Urinary bladder (tissue), 3 donors: ENCODE measurements at regions not wholly inside any gene's neighbourhood (a gene's known extent, or its start where the extent isn't known, plus 50 kb on each side); places are given as distances from the start of the nearest gene placed in this dataset.

Experiments
- DNase-seq: peaks from one replicate; pipeline ENCODE4 v3.0.0-alpha.2; 2015; ENCODE audit errors: extremely low spot score
- H3K27ac ChIP-seq: one replicate; pipeline ENCODE4 v1.5.1; 2013; ENCODE audit warnings: low read depth, mild to moderate bottlenecking, moderate library complexity
- H3K36me3 ChIP-seq: one replicate; pipeline ENCODE4 v1.6.1; 2013; ENCODE audit warnings: mild to moderate bottlenecking, moderate library complexity; ENCODE audit not compliant: insufficient read depth
- H3K4me1 ChIP-seq: one replicate; pipeline ENCODE4 v1.6.1; 2013; ENCODE audit warnings: mild to moderate bottlenecking, moderate library complexity; ENCODE audit not compliant: insufficient read depth
- H3K4me3 ChIP-seq: one replicate; pipeline ENCODE4 v1.5.1; 2013; ENCODE audit warnings: low read depth, low read length
- WGBS: extraction: QIAGEN DNeasy Blood & Tissue Kit; methylation state at CpG from one replicate; pipeline ENCODE4 v1.1.7; 2013; 5-methylcytosine and 5-hydroxymethylcytosine counted together
- donor health status: healthy with polysubstance abuse.
- donor health status: healthy.

DNA sequence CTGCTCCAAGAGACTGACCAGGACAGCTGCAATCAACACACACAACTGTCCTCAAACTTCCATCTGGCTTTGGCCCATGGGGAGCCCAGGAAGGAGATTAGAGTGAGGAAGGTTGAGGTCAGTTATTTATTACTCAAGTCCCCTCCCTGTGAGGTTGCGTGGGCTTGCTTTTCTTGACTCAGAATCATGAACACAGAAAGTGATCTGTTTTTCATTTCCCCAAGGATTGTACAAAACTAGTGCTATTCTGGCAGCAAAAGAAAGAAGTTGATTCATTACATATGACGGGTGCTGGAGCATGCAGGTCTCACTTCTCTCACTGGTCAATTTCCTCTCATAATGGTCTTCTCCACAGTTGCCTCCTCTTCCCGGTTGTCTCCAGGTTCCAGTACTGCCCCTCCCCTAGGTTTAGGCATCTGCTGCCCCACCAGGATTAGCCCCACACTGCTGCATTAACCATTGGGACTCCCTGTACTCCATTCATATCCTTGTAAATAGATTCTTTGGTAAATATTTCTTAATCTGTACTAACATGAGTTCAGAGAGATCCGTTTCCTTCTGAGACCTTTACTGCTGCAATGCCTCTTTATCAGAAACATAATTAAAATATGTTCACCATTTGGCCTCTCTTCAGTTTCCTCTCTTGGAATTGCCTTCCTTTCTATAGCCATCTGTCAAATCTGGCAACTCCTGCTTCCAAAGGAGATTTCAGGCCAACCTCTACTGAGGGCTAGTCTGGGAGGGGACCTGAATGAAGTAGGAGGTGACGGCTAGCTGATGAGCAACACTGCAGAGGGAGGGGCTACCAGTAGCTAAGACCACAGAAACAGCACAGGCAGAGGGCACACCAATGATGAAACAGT lies 888.8 kb downstream of the QKI start:
- Histone ChIP-seq H3K27ac (no peak overlapping the region), H3K4me1 (no peaks in the 10 kb centered on the region), H3K36me3 (no peaks in the 10 kb centered on the region), H3K4me3 (no peak overlapping the region)
- WGBS, result 57% methylated on average over 5 of the region's 5 CpGs
- DNase-seq, result no peak

DNA sequence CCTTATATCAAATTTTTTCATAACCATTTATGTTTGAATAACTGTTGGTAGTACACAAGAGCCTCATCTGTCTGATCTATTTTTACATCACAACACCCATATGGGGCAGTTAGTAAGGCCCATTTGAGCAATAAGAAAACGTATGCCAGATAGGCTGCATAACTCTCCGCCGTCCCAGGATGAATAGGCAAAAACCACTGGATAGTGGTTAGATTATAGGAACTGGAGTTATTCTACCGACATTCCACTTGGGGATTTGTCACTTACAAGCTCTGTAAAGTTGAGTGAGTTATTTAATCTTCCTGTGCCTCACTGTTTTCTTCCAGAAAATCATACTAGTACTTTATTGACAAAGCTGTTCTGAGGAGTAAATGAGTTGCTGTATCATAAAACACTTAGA lies 881.9 kb downstream of the QKI start:
- no peaks in the 10 kb centered on the region for H3K4me1 ChIP-seq
- WGBS, result 73% methylated on average over 4 of the region's 4 CpGs
- H3K4me3 ChIP-seq, result no peak overlapping the region
- H3K36me3 ChIP-seq, result no peaks in the 10 kb centered on the region
- H3K27ac ChIP-seq, result no peak overlapping the region
- no peak for DNase-seq

DNA sequence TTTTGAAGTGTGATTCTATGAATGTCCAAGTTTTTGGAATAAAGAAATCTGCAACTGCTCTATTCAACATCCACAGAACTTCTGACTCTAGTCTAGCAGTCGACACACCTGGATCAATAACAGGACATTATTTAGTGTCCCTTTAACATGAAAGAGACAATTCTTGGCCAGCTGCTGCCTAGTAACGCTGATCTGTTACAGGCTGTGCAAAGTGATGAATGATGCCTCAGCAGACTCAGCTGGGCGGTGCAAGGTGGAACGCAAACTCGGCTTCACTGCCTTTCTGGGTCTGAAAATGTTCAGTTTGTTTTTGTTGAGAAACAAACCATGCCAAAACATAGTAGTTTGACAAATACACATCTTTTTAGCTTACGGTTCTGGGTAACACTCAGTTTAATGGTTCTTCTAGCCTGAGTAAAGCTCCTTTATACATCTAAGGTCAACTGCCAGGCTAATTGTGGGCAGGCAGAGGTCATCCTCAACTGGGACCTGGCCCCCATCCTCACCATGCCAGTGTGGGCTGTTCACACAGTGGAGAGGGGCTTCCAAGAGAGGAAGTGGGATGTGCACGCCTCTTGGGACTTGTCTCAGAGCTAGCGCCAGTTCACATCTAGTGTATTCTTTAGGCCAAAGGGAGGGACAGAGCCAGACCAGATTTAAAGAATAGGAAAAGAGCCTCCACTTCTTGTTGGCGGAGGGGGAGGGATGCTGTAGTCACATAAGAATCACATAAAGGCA lies 879.7 kb downstream of the QKI start:
- 72% methylated on average over 9 of the region's 9 CpGs for WGBS
- Histone ChIP-seq H3K36me3 (no peaks in the 10 kb centered on the region), H3K27ac (no peak overlapping the region), H3K4me3 (no peak overlapping the region), H3K4me1 (no peaks in the 10 kb centered on the region)
- DNase-seq, result no peak

DNA sequence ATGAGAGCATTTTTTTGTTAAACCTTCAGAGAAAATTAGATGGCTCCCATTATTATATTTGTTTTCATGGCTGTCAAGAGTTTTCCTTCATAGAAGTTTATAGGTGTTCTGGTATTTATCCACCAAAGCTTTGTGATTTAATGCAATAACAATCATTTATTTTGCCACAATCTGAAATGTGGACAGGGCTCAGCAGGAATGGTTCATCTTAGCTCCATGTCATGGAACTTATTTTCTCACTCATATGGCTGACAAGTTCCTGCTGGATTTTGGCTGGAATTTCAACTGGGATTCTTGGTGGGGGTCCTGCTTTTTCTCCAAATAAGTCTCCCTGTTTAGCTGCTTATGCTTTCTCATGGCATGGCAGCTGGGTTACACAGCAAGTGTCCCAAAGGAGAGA lies 876.7 kb downstream of the QKI start:
- Histone ChIP-seq H3K36me3 (no peaks in the 10 kb centered on the region), H3K4me1 (no peaks in the 10 kb centered on the region), H3K27ac (no peak overlapping the region), H3K4me3 (no peak overlapping the region)
- DNase-seq, result no peak

DNA sequence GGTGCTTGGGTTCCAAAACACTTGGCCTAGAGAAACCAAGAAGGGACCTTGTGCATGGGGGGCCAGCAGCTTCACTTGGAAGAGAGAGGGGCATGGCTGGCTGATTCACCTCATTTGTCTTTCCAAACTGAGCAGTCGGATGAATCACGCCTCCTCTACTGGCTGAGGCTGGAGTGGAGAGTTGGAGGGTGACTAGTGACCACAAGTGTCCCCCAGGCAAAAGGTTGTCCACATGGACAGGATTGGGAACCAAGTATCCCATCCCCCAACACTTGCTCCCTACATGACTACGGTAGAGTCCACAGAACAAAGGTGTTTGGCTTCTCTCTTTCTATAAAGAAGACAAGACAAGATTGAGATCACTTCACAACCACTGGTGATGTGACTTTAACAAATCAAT lies 875.6 kb downstream of the QKI start:
- WGBS, result 87% methylated on average over 3 of the region's 3 CpGs
- H3K27ac ChIP-seq, result no peak overlapping the region

DNA sequence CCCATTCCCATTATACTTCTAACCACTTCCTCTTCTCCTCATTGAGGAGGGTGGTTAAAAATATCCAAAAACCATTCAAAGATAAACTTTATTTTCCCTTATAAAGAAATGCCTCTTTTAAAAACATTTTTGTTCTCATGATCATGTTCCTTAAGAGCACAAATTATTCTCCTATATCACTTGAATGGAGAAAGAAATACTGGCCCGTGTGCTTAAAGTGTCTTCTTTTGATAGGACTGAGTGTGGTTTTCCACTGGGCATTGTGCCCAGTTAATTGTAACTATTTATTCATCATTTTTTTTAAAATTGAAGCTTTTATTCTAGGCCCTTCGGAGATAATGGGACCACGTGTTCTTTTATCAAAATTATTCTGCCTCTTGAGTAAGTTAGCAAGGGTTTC lies 871.5 kb downstream of the QKI start:
- 39% methylated on average over 3 of the region's 3 CpGs for WGBS
- H3K4me1 ChIP-seq, result no peaks in the 10 kb centered on the region

More for the DNA sequence above, 875.6 kb downstream of the QKI start:
- H3K4me1 ChIP-seq, result no peaks in the 10 kb centered on the region
- H3K4me3 ChIP-seq, result no peak overlapping the region
- H3K36me3 ChIP-seq, result no peaks in the 10 kb centered on the region
- DNase-seq, result no peak

DNA sequence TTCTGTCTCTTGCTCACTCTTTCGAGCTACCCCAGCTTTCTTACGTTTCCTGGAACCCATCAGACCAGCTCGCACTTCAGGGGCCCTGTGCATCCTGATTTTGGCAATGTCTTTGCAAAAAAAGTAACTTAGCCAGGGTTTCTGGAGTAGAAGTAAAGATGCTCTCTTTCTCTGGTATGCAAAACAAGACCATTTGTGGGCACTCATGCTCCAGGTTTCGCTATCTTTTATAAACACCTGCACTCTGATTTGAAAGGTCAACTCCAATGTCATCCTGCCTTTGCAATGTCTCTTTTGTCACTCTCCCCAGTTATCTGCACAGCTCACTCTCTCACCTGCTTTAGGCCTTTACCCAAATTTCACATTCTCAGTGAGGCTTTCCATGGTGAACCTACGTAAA lies 869.1 kb downstream of the QKI start:
- DNase-seq, result no peak
- H3K36me3 ChIP-seq, result no peaks in the 10 kb centered on the region
- no peaks in the 10 kb centered on the region for H3K4me1 ChIP-seq
- 65% methylated on average over 5 of the region's 5 CpGs for WGBS
- no peak overlapping the region for H3K4me3 ChIP-seq
- H3K27ac ChIP-seq, result no peak overlapping the region

More for the DNA sequence above, 871.5 kb downstream of the QKI start:
- Histone ChIP-seq H3K27ac (no peak overlapping the region), H3K4me3 (no peak overlapping the region), H3K36me3 (no peaks in the 10 kb centered on the region)
- no peak for DNase-seq

DNA sequence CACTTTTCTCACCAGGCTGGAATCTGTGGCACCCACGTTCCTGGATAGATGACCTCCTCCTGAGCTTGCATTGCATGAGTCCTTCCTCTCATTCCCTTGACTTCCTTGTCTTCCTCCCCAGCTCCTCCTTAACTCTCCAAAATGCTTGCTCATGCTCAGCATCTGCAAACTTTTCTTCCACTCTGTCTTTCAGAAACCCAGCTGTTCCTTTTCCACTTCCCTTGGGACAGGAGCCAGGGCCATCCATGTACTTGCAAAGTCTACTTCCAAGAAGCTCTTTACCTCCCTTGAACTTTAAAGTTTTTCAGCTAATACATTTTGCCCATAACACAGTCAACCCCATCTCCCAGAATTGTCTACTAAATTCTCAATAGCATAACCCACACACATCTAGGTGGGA lies 861.7 kb downstream of the QKI start:
- DNase-seq, result no peak
- no peak overlapping the region for H3K4me3 ChIP-seq

DNA sequence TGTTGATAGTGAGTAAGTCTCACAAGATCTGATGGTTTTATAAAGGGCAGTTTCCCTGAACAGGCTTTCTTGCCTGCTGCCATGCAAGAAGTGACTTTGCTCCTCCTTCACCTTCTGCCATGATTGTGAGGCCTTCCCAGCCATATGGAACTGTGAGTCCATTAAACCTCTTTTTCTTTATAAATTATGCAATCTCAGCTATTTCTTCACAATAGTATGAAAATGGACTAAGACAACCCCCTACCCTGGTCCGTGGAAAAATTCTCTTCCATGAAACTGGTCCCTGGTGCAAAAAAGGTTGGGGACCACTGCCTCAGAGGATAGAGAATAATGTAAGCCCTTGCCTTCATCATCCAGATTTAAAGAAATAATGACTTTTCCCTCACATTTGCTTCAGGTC lies 861.3 kb downstream of the QKI start:
- Histone ChIP-seq H3K27ac (no peak overlapping the region), H3K36me3 (no peaks in the 10 kb centered on the region), H3K4me1 (no peaks in the 10 kb centered on the region), H3K4me3 (no peak overlapping the region)
- 74% methylated on average over 1 of the region's 1 CpG for WGBS
- DNase-seq, result no peak

More for the DNA sequence above, 861.7 kb downstream of the QKI start:
- Histone ChIP-seq H3K27ac (no peak overlapping the region), H3K4me1 (no peaks in the 10 kb centered on the region), H3K36me3 (no peaks in the 10 kb centered on the region)
- 58% methylated on average over 1 of the region's 1 CpG for WGBS

DNA sequence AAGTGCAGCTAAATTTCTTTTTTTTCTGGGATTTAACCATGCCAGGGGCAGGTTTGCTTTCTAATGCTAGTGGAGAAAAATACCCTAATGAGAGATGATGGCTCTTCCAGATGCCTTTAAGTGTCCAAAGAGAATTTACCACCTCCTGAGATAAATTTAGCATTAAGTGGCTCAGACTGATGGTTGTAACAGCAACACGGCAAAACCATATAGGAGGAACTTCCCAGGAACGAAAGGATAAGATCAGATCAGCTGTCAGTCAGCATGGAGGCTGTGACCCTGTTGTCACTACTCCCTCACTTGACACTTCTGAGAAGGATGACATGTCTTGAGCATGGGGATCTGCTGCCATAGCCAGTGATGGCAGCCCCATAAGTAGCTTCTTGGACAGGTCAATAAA lies 860.0 kb downstream of the QKI start:
- WGBS, result 39% methylated on average over 2 of the region's 2 CpGs
- Histone ChIP-seq H3K27ac (no peak overlapping the region), H3K4me1 (no peaks in the 10 kb centered on the region), H3K4me3 (no peak overlapping the region), H3K36me3 (no peaks in the 10 kb centered on the region)
- DNase-seq, result no peak

DNA sequence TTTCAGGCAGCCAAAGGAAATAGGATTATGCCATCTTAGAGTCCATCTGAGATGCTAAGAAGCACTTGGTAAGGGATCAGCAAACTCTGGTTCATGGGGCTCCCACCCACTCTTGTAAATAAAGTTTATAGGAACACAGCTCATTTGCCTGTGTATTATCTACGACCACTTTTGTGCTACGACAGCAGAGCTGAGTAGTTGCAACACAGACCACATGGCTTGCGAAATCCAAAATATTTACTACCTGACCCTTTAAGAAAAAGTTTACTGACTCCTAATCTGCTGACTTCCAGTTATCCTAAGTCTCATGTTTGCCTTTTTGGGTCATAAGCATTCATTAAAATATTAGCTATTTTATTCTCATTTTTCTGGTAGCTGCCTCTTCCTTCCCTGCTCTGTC lies 859.0 kb downstream of the QKI start:
- no peaks in the 10 kb centered on the region for H3K4me1 ChIP-seq
- 53% methylated on average over 3 of the region's 3 CpGs for WGBS
- no peak overlapping the region for H3K4me3 ChIP-seq
- DNase-seq, result no peak
- no peaks in the 10 kb centered on the region for H3K36me3 ChIP-seq
- no peak overlapping the region for H3K27ac ChIP-seq

DNA sequence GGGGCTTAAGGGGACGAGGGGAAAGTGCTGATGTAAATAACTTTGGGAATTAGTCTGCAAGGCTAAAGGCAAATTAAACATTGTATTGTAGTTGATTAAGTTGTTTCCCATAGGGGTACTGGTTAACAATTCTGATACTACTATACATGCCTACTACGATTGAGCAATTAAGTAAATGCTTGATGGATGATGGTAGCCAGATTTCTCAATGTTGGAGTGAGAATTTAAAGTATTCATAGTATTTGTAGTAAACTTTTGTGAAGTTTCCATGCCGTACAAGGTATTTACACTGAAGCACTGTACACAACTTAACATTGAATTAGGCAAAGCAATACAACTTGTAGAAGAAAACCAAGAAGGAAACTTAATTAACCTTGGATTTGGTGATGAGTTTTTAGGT lies 852.3 kb downstream of the QKI start:
- no peaks in the 10 kb centered on the region for H3K4me1 ChIP-seq
- no peak for DNase-seq
- no peaks in the 10 kb centered on the region for H3K36me3 ChIP-seq
- 66% methylated on average over 3 of the region's 3 CpGs for WGBS
- H3K4me3 ChIP-seq, result no peak overlapping the region
- H3K27ac ChIP-seq, result no peak overlapping the region

DNA sequence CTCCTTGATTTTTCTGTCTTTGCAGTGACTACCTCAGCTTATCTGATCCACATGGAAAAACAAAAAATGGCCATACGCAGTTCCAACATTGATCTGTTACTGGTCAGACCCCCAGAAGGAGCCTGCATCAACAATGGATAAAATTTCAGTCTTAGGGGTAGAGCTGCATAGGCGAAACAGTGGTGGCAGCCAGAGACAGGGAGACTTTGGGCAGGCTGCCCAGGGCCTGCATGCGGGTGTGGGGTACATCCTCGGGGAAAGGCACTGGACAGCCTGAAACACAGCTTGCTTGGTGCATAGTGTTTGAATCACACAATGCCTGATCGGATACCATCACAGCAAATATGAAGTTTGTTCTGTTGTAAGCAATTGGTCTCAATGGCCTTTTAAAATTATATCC lies 847.8 kb downstream of the QKI start:
- WGBS, result 49% methylated on average over 5 of the region's 5 CpGs
- no peaks in the 10 kb centered on the region for H3K4me1 ChIP-seq
- no peak for DNase-seq
- no peak overlapping the region for H3K27ac ChIP-seq
- no peak overlapping the region for H3K4me3 ChIP-seq
- H3K36me3 ChIP-seq, result no peaks in the 10 kb centered on the region

DNA sequence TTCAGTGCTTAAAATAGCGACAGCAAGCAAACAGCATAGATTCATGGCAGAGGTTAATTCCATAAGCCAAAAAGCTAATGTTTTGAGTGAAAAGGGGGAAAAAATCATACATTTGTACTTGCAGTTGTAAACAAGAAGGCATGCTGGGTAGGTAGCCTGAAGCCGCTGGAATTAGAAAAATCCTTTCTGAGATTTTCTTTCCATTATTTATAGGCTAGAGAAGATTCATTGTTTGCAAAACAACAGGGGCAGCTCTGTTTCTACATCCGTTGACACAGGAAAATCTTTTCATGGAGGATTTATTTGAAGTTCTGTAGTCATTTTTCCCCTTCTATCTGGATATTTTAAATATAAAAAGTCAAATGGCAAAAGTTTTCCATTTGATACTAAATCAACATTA lies 843.9 kb downstream of the QKI start:
- H3K4me1 ChIP-seq, result no peaks in the 10 kb centered on the region
- H3K4me3 ChIP-seq, result no peak overlapping the region
- H3K27ac ChIP-seq, result no peak overlapping the region
- 25% methylated on average over 3 of the region's 3 CpGs for WGBS
- DNase-seq, result no peak
- H3K36me3 ChIP-seq, result no peaks in the 10 kb centered on the region
